BLaER1 treated with 17β-estradiol and CSF1 and Interleukin-3, amounts not matched to agents 10 nM and 100 nM (cell line): ENCODE measurements at regions not wholly inside any gene's neighbourhood (a gene's known extent, or its start where the extent isn't known, plus 50 kb on each side); places are given as distances from the start of the nearest gene placed in this dataset.

Experiments
- H3K27ac ChIP-seq, 11 experiments: shearing (Covaris generic); formaldehyde crosslinking; 2 replicates each; pipeline ENCODE4 v1.8.1; 2022
- H3K27me3 ChIP-seq, 11 experiments: shearing (Covaris generic); formaldehyde crosslinking; 2 replicates each; pipeline ENCODE4 v1.8.1; 2022
- H3K36me3 ChIP-seq, 11 experiments: shearing (Covaris generic); formaldehyde crosslinking; 2 replicates each; pipeline ENCODE4 v1.8.1; 2022
- H3K4me1 ChIP-seq, 10 experiments: shearing (Covaris generic); formaldehyde crosslinking; 2 replicates each; pipeline ENCODE4 v1.8.1; 2022
- H3K4me2 ChIP-seq, 11 experiments: shearing (Covaris generic); formaldehyde crosslinking; 2 replicates each; pipeline ENCODE4 v1.8.1; 2022
- H3K4me3 ChIP-seq, 10 experiments: shearing (Covaris generic); formaldehyde crosslinking; 2 replicates each; pipeline ENCODE4 v1.8.1; 2022
- H3K9ac ChIP-seq, 11 experiments: shearing (Covaris generic); formaldehyde crosslinking; 2 replicates each; pipeline ENCODE4 v1.8.1; 2022
- H3K9me3 ChIP-seq, 11 experiments: shearing (Covaris generic); formaldehyde crosslinking; replicated peaks in 1 of 11; 2 replicates each; pipeline ENCODE4 v1.8.1; 2022
- H4K20me1 ChIP-seq, 11 experiments: shearing (Covaris generic); formaldehyde crosslinking; 2 replicates each; pipeline ENCODE4 v1.8.1; 2022
- Cebpa-rat ChIP-seq, 11 experiments: shearing (Covaris generic); IDR thresholded peaks; 2 replicates each; pipeline ENCODE4 v1.8.1; 2022

- H3K36me3 ChIP-seq, result no peaks in the 10 kb centered on the region
- H3K4me1 ChIP-seq, result peaks cover 0 to 36% (median 21%) of the 10 kb centered on the region in 10 experiments; a peak in 12 of 20 replicates
- H3K9ac ChIP-seq, result no peak overlapping the region
- H3K4me3 ChIP-seq, result no peak overlapping the region
- H3K27ac ChIP-seq, result no peak overlapping the region
- H3K4me2 ChIP-seq, result peak overlapping the region in 4 of 11 experiments; percentile 17 to 41 (median 25); a peak in 6 of 22 replicates
- no peak for TF ChIP-seq Cebpa-rat (IDR thresholded peaks at IDR 0.05)
- H4K20me1 ChIP-seq, result no peaks in the 10 kb centered on the region
- peaks cover 0 to 10% (median 0%) of the 10 kb centered on the region in 11 experiments; a peak in 4 of 22 replicates for H3K9me3 ChIP-seq
- no peaks in the 10 kb centered on the region for H3K27me3 ChIP-seq
Measured at GRCh38 chr4:54961357-54961975, 163.9 kb downstream of the KDR start.

GRCh38 chr4:54959651-54960116 is 165.7 kb downstream of the KDR start:
- Histone ChIP-seq H3K4me3 (no peak overlapping the region), H3K36me3 (no peaks in the 10 kb centered on the region), H3K9me3 (no peaks in the 10 kb centered on the region), H3K9ac (no peak overlapping the region), H3K27me3 (no peaks in the 10 kb centered on the region), H3K4me1 (peaks cover 0 to 42% (median 21%) of the 10 kb centered on the region in 10 experiments; a peak in 12 of 20 replicates), H4K20me1 (no peaks in the 10 kb centered on the region), H3K4me2 (peak overlapping the region in 1 of 11 experiments; percentile 15; a peak in 1 of 22 replicates), H3K27ac (no peak overlapping the region)
- no peak for TF ChIP-seq Cebpa-rat (IDR thresholded peaks at IDR 0.05)

- Histone ChIP-seq H3K4me2 (peak overlapping the region in 4 of 11 experiments; percentile 20 to 69 (median 58); a peak in 5 of 22 replicates), H4K20me1 (no peaks in the 10 kb centered on the region), H3K9ac (no peak overlapping the region), H3K36me3 (no peaks in the 10 kb centered on the region), H3K9me3 (no peaks in the 10 kb centered on the region), H3K4me3 (no peak overlapping the region), H3K27ac (no peak overlapping the region), H3K4me1 (peaks cover 0 to 48% (median 21%) of the 10 kb centered on the region in 10 experiments; a peak in 12 of 20 replicates), H3K27me3 (no peaks in the 10 kb centered on the region)
- TF ChIP-seq Cebpa-rat (IDR thresholded peaks at IDR 0.05), result no peak
Measured at GRCh38 chr4:54959131-54959530, 166.3 kb downstream of the KDR start.

- Histone ChIP-seq H3K4me3 (no peak overlapping the region), H3K27me3 (no peaks in the 10 kb centered on the region), H3K36me3 (no peaks in the 10 kb centered on the region), H3K27ac (no peak overlapping the region), H3K4me1 (peaks cover 0 to 48% (median 21%) of the 10 kb centered on the region in 10 experiments; a peak in 12 of 20 replicates), H3K9me3 (no peaks in the 10 kb centered on the region), H3K9ac (no peak overlapping the region), H4K20me1 (no peaks in the 10 kb centered on the region), H3K4me2 (peak overlapping the region in 10 of 11 experiments; percentile 5 to 69 (median 26); a peak in 17 of 22 replicates)
- no peak for TF ChIP-seq Cebpa-rat (IDR thresholded peaks at IDR 0.05)
Measured at GRCh38 chr4:54958236-54958635, 167.2 kb downstream of the KDR start.

GRCh38 chr4:54954656-54955388 is 170.6 kb downstream of the KDR start:
- H3K9ac ChIP-seq, result no peak overlapping the region
- no peaks in the 10 kb centered on the region for H3K27me3 ChIP-seq
- H3K36me3 ChIP-seq, result no peaks in the 10 kb centered on the region
- H3K27ac ChIP-seq, result no peak overlapping the region
- H3K4me3 ChIP-seq, result no peak overlapping the region
- H3K9me3 ChIP-seq, result peaks cover 0 to 14% (median 10%) of the 10 kb centered on the region in 11 experiments; a peak in 7 of 22 replicates
- peaks cover 0 to 38% (median 14%) of the 10 kb centered on the region in 10 experiments; a peak in 12 of 20 replicates for H3K4me1 ChIP-seq
- no peaks in the 10 kb centered on the region for H4K20me1 ChIP-seq
- TF ChIP-seq Cebpa-rat (IDR thresholded peaks at IDR 0.05), result no peak
- peak overlapping the region in 2 of 11 experiments; percentile 2; a peak in 3 of 22 replicates for H3K4me2 ChIP-seq

- no peak overlapping the region for H3K27ac ChIP-seq
- no peak for TF ChIP-seq Cebpa-rat (IDR thresholded peaks at IDR 0.05)
- H3K4me2 ChIP-seq, result peak overlapping the region in 1 of 11 experiments; percentile 85; a peak in 3 of 22 replicates
- H3K9me3 ChIP-seq, result peaks cover 0 to 20% (median 8%) of the 10 kb centered on the region in 11 experiments; a peak in 9 of 22 replicates
- peaks cover 12 to 48% (median 42%) of the 10 kb centered on the region in 10 experiments for H3K4me1 ChIP-seq
- H3K36me3 ChIP-seq, result no peaks in the 10 kb centered on the region; a peak in 1 of 22 replicates
- H4K20me1 ChIP-seq, result no peaks in the 10 kb centered on the region
- H3K27me3 ChIP-seq, result no peaks in the 10 kb centered on the region
- no peak overlapping the region for H3K4me3 ChIP-seq
- no peak overlapping the region for H3K9ac ChIP-seq
Measured at GRCh38 chr4:54946741-54947140, 178.7 kb downstream of the KDR start.

GRCh38 chr4:54945838-54946237 is 179.6 kb downstream of the KDR start:
- peaks cover 0 to 15% (median 0%) of the 10 kb centered on the region in 11 experiments; a peak in 4 of 22 replicates for H3K9me3 ChIP-seq
- no peak overlapping the region for H3K9ac ChIP-seq
- TF ChIP-seq Cebpa-rat (IDR thresholded peaks at IDR 0.05), result no peak
- H3K4me3 ChIP-seq, result no peak overlapping the region
- peak overlapping the region in 8 of 11 experiments; percentile 21 to 85 (median 58); a peak in 15 of 22 replicates for H3K4me2 ChIP-seq
- no peaks in the 10 kb centered on the region for H3K27me3 ChIP-seq
- H3K27ac ChIP-seq, result no peak overlapping the region
- no peaks in the 10 kb centered on the region for H4K20me1 ChIP-seq
- H3K36me3 ChIP-seq, result no peaks in the 10 kb centered on the region; a peak in 1 of 22 replicates
- H3K4me1 ChIP-seq, result peaks cover 19 to 57% (median 51%) of the 10 kb centered on the region in 10 experiments

GRCh38 chr4:54942721-54943120 is 182.7 kb downstream of the KDR start:
- no peak for TF ChIP-seq Cebpa-rat (IDR thresholded peaks at IDR 0.05)
- peak overlapping the region; percentile 63 to 85 (median 77); a peak in 21 of 22 replicates for H3K4me2 ChIP-seq
- peaks cover 19 to 71% (median 55%) of the 10 kb centered on the region in 10 experiments for H3K4me1 ChIP-seq
- peak overlapping the region in 5 of 11 experiments; percentile 4 to 45 (median 37); a peak in 4 of 22 replicates for H3K9ac ChIP-seq
- H3K4me3 ChIP-seq, result peak overlapping the region in 9 of 10 experiments; percentile 2 to 49 (median 30); a peak in 11 of 20 replicates
- peak overlapping the region in 9 of 11 experiments; percentile 4 to 70 (median 42); a peak in 13 of 22 replicates for H3K27ac ChIP-seq
- H3K27me3 ChIP-seq, result no peaks in the 10 kb centered on the region
- no peaks in the 10 kb centered on the region for H4K20me1 ChIP-seq
- H3K9me3 ChIP-seq, result peaks cover 0 to 7% (median 0%) of the 10 kb centered on the region in 11 experiments; a peak in 1 of 22 replicates
- no peaks in the 10 kb centered on the region; a peak in 1 of 22 replicates for H3K36me3 ChIP-seq
